ENCODE measurements at regions not wholly inside any gene's neighbourhood (a gene's known extent, or its start where the extent isn't known, plus 50 kb on each side); places are given as distances from the start of the nearest gene placed in this dataset.

DNA sequence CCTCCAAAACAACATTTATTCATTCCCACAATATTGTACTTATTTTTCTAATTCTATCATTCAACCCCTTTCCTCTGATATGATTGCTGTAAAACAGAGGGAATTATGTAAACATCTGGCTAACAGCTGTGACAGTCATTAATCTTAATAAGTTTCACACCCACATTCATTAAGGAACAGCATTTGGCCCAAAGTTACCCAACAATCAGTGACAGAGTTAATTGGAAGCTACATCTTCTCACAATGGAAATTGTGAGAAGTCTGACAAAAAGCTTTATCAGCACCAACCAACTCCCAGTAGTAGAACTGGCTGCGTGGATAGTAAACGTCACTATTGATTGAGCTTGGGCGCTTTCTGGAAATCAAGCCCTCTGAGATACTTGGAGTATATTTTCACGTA, 165.8 kb upstream of the SLC24A5 start:
- no peaks in the 10 kb centered on the region for H3K4me1 ChIP-seq (ENCODE audit: control insufficient read depth in 4 of 4, insufficient read depth in 4 of 4, low read length in 3 of 4)
- no peak overlapping the region for H3K4me3 ChIP-seq (ENCODE audit: low read depth in 1 of 3, low read length in 3 of 3)
- H3K27me3 ChIP-seq (ENCODE audit: control insufficient read depth in 4 of 4, insufficient read depth in 4 of 4, low read length in 3 of 4): no peaks in the 10 kb centered on the region
- H3K9me3 ChIP-seq (ENCODE audit: control insufficient read depth in 4 of 4, low read length in 3 of 4): peaks cover 0 to 2% (median 0%) of the 10 kb centered on the region in 4 donors
- WGBS: 45% methylated on average over 4 of the region's 4 CpGs
- DNase-seq (ENCODE audit: low spot score): no peak
- no peak overlapping the region for H3K9ac ChIP-seq (ENCODE audit: low read depth in 1 of 2, low read length in 2 of 2)
- no peaks in the 10 kb centered on the region for H3K36me3 ChIP-seq (ENCODE audit: control insufficient read depth in 4 of 4, insufficient read depth in 3 of 4, low read depth in 1 of 4, low read length in 3 of 4)
- no peak for TF ChIP-seq NR2F2 (IDR thresholded peaks at IDR 0.05)
- no peak overlapping the region for H3K27ac ChIP-seq (ENCODE audit: low read depth in 1 of 2, low read length in 2 of 2)

DNA sequence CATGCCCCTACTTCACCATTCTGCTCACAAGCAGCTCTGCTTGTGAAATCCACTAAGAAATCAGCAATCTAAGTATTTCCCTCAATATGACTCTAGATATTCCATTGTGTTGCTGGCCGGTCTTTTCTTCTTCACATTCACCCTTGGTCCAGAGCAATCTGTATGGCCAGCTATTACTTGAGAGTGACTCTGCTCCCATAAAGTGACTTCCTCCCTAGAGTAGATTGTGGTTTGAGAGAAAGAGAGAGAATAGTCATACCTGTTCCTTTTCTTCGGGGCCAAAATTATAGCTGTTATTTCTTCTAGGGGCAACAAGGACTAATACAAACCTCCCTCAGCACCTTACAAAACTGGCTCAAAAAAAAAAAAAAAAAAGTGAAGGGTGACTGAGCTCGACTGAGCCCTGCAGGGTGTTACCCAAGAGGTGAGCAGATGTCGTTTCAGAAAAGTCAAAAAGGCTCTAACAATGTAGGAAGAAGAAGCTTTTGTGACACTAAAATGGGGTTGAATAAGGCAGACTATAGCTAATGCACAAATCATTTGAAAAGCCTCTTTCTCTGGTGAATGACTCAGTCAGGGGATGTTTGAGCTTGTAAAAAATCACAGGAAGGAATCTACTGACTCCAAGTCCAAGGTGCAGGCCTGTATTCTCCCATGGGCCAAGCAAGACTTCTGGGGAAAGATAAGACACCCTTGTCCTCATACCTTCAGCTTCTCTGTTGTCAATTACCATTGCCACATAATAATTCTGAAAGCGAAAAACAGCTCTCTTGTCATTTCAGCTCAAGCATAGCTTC, 161.0 kb upstream of the SLC24A5 start:
- no peaks in the 10 kb centered on the region for H3K27me3 ChIP-seq (ENCODE audit: control insufficient read depth in 4 of 4, insufficient read depth in 4 of 4, low read length in 3 of 4)
- no peaks in the 10 kb centered on the region for H3K4me1 ChIP-seq (ENCODE audit: control insufficient read depth in 4 of 4, insufficient read depth in 4 of 4, low read length in 3 of 4)
- WGBS: 70% methylated on average over 5 of the region's 5 CpGs
- H3K9me3 ChIP-seq (ENCODE audit: control insufficient read depth in 4 of 4, low read length in 3 of 4): no peaks in the 10 kb centered on the region
- TF ChIP-seq JUND (IDR thresholded peaks at IDR 0.05) (no peak), RXRA (IDR thresholded peaks at IDR 0.05) (no peak), SP1 (IDR thresholded peaks at IDR 0.05) (no peak)
- TF ChIP-seq, protein P1, sequence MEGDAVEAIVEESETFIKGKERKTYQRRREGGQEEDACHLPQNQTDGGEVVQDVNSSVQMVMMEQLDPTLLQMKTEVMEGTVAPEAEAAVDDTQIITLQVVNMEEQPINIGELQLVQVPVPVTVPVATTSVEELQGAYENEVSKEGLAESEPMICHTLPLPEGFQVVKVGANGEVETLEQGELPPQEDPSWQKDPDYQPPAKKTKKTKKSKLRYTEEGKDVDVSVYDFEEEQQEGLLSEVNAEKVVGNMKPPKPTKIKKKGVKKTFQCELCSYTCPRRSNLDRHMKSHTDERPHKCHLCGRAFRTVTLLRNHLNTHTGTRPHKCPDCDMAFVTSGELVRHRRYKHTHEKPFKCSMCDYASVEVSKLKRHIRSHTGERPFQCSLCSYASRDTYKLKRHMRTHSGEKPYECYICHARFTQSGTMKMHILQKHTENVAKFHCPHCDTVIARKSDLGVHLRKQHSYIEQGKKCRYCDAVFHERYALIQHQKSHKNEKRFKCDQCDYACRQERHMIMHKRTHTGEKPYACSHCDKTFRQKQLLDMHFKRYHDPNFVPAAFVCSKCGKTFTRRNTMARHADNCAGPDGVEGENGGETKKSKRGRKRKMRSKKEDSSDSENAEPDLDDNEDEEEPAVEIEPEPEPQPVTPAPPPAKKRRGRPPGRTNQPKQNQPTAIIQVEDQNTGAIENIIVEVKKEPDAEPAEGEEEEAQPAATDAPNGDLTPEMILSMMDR (IDR thresholded peaks at IDR 0.05; ENCODE audit: low read depth, low read length, missing input control): no peak
- H3K36me3 ChIP-seq (ENCODE audit: control insufficient read depth in 4 of 4, insufficient read depth in 3 of 4, low read depth in 1 of 4, low read length in 3 of 4): no peaks in the 10 kb centered on the region
- no peak overlapping the region for H3K27ac ChIP-seq (ENCODE audit: low read depth in 1 of 2, low read length in 2 of 2)
- no peak overlapping the region for H3K9ac ChIP-seq (ENCODE audit: low read depth in 1 of 2, low read length in 2 of 2)
- no peak for DNase-seq (ENCODE audit: low spot score)
- H3K4me3 ChIP-seq (ENCODE audit: low read depth in 1 of 3, low read length in 3 of 3): no peak overlapping the region

- H3K9ac ChIP-seq (ENCODE audit: low read depth in 1 of 2, low read length in 2 of 2): no peak overlapping the region
- 68% methylated on average over 9 of the region's 9 CpGs for WGBS
- no peaks in the 10 kb centered on the region for H3K9me3 ChIP-seq (ENCODE audit: control insufficient read depth in 4 of 4, low read length in 3 of 4)
- no peak overlapping the region for H3K4me3 ChIP-seq (ENCODE audit: low read depth in 1 of 3, low read length in 3 of 3)
- no peak for DNase-seq (ENCODE audit: low spot score)
- no peaks in the 10 kb centered on the region for H3K4me1 ChIP-seq (ENCODE audit: control insufficient read depth in 4 of 4, insufficient read depth in 4 of 4, low read length in 3 of 4)
- no peaks in the 10 kb centered on the region for H3K36me3 ChIP-seq (ENCODE audit: control insufficient read depth in 4 of 4, insufficient read depth in 3 of 4, low read depth in 1 of 4, low read length in 3 of 4)
- TF ChIP-seq, protein P2, sequence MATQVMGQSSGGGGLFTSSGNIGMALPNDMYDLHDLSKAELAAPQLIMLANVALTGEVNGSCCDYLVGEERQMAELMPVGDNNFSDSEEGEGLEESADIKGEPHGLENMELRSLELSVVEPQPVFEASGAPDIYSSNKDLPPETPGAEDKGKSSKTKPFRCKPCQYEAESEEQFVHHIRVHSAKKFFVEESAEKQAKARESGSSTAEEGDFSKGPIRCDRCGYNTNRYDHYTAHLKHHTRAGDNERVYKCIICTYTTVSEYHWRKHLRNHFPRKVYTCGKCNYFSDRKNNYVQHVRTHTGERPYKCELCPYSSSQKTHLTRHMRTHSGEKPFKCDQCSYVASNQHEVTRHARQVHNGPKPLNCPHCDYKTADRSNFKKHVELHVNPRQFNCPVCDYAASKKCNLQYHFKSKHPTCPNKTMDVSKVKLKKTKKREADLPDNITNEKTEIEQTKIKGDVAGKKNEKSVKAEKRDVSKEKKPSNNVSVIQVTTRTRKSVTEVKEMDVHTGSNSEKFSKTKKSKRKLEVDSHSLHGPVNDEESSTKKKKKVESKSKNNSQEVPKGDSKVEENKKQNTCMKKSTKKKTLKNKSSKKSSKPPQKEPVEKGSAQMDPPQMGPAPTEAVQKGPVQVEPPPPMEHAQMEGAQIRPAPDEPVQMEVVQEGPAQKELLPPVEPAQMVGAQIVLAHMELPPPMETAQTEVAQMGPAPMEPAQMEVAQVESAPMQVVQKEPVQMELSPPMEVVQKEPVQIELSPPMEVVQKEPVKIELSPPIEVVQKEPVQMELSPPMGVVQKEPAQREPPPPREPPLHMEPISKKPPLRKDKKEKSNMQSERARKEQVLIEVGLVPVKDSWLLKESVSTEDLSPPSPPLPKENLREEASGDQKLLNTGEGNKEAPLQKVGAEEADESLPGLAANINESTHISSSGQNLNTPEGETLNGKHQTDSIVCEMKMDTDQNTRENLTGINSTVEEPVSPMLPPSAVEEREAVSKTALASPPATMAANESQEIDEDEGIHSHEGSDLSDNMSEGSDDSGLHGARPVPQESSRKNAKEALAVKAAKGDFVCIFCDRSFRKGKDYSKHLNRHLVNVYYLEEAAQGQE (IDR thresholded peaks at IDR 0.05): no peak
- TF ChIP-seq NR2F2 (IDR thresholded peaks at IDR 0.05) (no peak), YY1 (IDR thresholded peaks at IDR 0.05) (no peak), FOXA1 (IDR thresholded peaks at IDR 0.05) (no peak), HNF4G (IDR thresholded peaks at IDR 0.05) (no peak), FOXA2 (IDR thresholded peaks at IDR 0.05) (no peak), RXRA (IDR thresholded peaks at IDR 0.05) (no peak), ZBTB33 (IDR thresholded peaks at IDR 0.05) (no peak), JUND (IDR thresholded peaks at IDR 0.05) (no peak), EGR1 (IDR thresholded peaks at IDR 0.05; ENCODE audit: low read depth in 2 of 2) (no peak), RAD21 (IDR thresholded peaks at IDR 0.05) (no peak)
- TF ChIP-seq, protein P1 (IDR thresholded peaks at IDR 0.05; ENCODE audit: low read depth, low read length, missing input control): no peak
- TF ChIP-seq, protein P3, sequence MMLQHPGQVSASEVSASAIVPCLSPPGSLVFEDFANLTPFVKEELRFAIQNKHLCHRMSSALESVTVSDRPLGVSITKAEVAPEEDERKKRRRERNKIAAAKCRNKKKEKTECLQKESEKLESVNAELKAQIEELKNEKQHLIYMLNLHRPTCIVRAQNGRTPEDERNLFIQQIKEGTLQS (IDR thresholded peaks at IDR 0.05): no peak
- TF ChIP-seq, protein P4, sequence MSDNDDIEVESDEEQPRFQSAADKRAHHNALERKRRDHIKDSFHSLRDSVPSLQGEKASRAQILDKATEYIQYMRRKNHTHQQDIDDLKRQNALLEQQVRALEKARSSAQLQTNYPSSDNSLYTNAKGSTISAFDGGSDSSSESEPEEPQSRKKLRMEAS (IDR thresholded peaks at IDR 0.05): no peak
- H3K27me3 ChIP-seq (ENCODE audit: control insufficient read depth in 4 of 4, insufficient read depth in 4 of 4, low read length in 3 of 4): no peaks in the 10 kb centered on the region
- no peak overlapping the region for H3K27ac ChIP-seq (ENCODE audit: low read depth in 1 of 2, low read length in 2 of 2)
These were observed 159.2 kb upstream of the SLC24A5 start for GRCh38 chr15:47961401-47962090.

All from liver (tissue), 8 donors.